SW 1271 (cell line): ENCODE measurements at regions not wholly inside any gene's neighbourhood (a gene's known extent, or its start where the extent isn't known, plus 50 kb on each side); places are given as distances from the start of the nearest gene placed in this dataset.
A peak's percentile ranks its signal among the peaks of the same experiment; 100 is the strongest.

Experiments
- DNase-seq, 2 experiments: peaks; one replicate each; lab custom pipeline; 2025; lab: John Stamatoyannopoulos, UW

DNA sequence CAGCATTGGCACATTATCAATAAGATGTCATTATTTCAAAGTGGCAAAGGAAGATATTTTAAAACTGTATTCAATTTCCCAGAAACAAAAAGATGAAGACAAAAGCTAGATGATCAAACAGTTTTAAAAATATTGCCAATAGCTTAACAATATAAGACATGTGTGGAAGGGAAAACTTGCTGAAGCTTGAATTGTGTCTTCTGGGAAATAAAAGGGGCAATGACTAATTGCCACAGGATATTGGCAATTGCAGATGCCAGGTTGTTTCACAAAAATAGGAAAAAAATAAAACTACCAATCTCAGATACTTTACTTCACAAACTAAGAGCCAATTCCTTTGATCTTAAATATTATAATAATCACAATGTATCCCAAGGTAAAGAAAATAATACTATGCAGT, 679.8 kb upstream of the ADAMTS5 start:
- no peak for DNase-seq

DNA sequence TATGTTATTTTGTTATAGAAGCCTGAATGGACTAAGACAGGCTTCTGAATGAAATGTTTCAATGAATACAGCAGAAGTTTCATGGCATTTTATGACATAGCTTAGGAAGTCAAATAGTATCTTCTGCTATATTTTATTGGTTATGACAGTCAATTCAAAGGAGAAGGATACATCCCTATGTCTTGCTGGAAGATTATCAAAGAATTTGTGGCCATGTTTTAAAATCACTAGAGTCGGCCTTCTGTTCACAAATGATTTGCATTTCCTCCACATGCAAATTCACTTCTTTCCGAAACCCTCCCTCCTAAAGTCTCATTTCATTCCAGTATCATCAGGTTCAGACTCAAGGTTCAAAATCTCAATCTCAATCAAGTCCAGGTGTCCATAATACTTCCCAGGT, 679.2 kb upstream of the ADAMTS5 start:
- no peak for DNase-seq

DNA sequence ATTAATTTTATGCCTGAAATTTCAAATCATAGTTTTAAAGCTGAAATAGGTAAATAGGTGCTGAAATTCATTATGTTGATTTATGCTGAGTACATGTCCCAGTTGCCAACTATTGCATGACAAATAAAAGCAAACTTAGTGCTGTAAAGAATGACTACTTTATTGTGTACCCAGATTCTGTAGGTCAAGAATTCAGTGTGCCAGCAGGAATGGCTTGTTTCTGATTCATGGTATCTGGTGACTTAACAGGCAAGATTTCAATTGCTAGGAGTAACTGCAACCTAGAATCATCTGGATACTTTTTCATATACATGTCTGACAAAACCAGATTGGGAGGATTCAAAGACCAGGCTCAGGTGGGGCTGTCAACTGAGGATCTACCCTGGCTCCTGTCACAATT, 678.4 kb upstream of the ADAMTS5 start:
- DNase-seq = no peak

DNA sequence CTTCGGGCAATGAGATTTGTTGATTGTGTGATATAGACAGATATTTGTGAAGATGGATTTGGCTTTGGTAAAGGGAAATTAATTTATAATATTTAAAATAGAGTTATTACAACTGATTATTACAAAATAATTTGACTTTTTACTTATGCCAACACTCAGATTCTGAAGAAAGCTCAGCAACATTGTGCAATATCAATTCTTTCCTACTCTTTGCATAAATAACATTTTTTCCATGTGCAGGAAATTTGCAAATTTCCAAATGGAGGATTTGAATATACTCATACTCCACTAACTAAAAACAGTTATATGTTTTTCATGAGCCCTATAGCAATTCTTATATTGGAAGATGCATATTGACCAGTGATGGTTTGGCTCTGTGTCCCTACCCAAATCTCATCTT, 676.4 kb upstream of the ADAMTS5 start:
- DNase-seq = no peak

DNA sequence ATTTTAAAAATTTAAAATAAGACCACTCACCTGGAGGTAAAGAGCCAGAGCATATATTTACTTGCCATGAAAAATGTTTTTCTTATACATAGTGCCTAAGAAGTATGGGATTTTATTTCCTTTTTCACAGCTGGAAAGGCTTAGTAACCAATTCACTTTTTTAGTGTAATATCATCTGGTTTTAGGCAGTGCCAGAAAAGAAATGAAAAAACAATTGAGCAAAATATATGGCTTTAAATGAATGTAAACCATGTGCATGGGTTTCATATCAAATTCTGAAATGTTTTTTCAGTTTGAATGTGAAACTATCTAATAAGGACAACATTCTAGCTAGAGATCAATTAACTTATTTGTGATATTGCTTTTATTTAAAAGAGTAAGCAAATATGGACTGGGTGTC, 672.4 kb upstream of the ADAMTS5 start:
- DNase-seq = no peak

- no peak for DNase-seq
Observed at GRCh38 chr21:27636656-27637055, 669.8 kb upstream of the ADAMTS5 start.

DNA sequence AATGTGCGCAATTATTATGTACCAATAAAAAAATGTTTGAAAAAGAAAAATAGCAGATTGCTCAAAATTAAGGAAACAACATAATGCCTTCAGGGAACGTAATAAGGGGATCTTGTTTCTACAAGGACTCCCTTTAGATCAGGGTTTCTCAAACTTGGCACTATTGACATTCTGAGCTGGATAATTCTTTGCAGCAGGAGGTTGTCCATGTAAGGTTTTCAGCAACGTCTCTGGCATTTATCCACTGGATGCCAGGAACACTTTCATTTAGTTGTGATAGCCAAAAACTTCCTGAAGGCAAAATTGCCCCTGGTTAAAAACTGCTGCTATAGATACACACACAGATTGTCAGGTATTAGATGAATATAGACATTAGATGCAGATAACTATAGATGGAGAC, 666.7 kb upstream of the ADAMTS5 start:
- no peak for DNase-seq

GRCh38 chr21:27631471-27631870, 664.6 kb upstream of the ADAMTS5 start:
- no peak for DNase-seq

GRCh38 chr21:27622631-27623030, 655.7 kb upstream of the ADAMTS5 start:
- no peak for DNase-seq

GRCh38 chr21:27614231-27614630, 647.3 kb upstream of the ADAMTS5 start:
- DNase-seq = no peak

GRCh38 chr21:27606422-27606821, 639.5 kb upstream of the ADAMTS5 start:
- no peak for DNase-seq

- no peak for DNase-seq
Observed at GRCh38 chr21:27596196-27596595, 629.3 kb upstream of the ADAMTS5 start.

GRCh38 chr21:27595716-27596115, 628.8 kb upstream of the ADAMTS5 start:
- no peak for DNase-seq

- DNase-seq = no peak
Observed at GRCh38 chr21:27590271-27590670, 623.4 kb upstream of the ADAMTS5 start.

DNA sequence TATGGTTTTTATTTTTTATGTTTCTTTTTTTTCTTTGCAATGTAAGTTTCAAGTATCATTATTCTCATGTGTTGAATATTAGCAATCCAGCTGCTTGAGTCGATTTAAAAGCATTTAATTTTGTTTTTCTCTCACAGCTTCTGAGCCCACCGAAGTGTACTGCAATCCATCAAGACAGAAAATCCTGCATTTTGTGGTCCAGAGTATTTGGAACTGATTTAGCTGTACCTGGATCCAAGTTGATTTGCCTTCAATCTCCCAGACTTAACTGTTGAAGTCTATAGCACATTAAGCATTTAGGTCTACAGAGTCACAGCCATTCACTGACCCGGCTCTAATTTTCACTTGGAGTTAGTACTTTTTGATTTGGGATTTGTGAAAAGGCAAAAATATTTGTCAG, 622.9 kb upstream of the ADAMTS5 start:
- no peak for DNase-seq

- no peak for DNase-seq
Observed at GRCh38 chr21:27586986-27587385, 620.1 kb upstream of the ADAMTS5 start.

GRCh38 chr21:27586326-27586725, 619.4 kb upstream of the ADAMTS5 start:
- no peak for DNase-seq

DNA sequence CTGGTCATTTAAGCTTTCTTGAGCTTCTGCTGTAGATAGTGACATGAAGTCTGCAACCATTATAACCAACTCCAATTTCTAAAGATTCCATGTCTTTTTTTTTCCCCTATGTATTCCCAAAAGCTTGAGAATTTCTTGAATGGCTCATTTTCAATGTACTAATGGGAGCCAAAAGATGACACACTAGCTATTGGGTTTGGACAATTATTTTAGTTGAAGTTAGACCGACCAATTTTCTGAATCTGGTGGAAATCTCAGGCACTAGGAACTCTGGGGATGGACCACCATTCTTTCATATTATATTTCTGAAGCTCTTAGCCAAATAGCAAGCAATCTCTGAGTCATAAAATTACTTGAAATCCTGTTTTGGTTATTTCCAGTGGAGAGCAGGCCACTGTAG, 617.4 kb upstream of the ADAMTS5 start:
- DNase-seq = no peak

GRCh38 chr21:27582948-27583430, 616.1 kb upstream of the ADAMTS5 start:
- DNase-seq = no peak

GRCh38 chr21:27582246-27582947, 615.5 kb upstream of the ADAMTS5 start:
- no peak for DNase-seq

DNA sequence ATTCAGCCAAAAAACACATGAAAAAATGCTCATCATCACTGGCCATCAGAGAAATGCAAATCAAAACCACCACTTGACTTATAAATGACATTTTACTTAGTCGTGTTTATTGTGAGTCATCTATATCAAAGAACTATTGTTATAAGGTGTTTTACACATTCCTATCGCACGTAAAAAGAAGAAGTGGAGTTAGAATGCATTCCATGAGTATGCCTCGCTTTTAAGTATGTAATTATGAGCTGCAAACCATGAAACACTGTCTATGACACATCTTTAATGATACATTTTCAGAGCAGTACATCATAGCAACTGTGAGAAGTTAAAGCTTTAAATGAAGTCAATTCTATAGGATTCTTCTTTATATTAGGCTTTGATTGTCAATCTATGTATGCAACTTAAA, 614.3 kb upstream of the ADAMTS5 start:
- peak in 1 of 2 experiments; percentile 22 for DNase-seq

- no peak for DNase-seq
Observed at GRCh38 chr21:27580276-27580675, 613.4 kb upstream of the ADAMTS5 start.

DNA sequence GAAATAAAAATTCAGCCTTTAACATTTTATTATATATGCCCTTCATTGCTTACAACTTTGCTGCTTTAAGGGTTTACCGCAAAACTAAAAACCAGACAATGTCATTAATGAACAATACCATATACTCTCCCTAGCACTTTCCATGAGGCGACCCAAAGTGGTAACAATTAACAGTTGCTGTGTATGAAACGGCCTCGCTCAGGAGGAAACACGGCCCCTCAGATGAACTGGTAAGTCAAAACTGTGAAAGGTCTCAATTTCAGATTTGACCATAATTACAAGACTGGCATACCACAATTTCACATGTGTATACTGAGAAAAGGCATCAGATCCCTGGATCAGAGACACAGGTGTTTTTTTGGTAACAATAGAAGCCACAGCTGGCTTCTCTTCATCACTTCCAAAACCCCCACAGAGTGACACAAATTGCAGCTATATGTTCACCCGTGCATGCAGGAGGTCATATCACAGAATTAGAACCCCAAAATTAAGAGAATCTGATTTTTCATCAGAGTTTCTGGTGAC, 611.9 kb upstream of the ADAMTS5 start:
- no peak for DNase-seq

- DNase-seq = peak; percentile 3 to 21
Observed at GRCh38 chr21:27572696-27573095, 605.8 kb upstream of the ADAMTS5 start.
